HepG2 (cell line): ENCODE measurements at regions not wholly inside any gene's neighbourhood (a gene's known extent, or its start where the extent isn't known, plus 50 kb on each side); places are given as distances from the start of the nearest gene placed in this dataset.
A peak's percentile ranks its signal among the peaks of the same experiment; 100 is the strongest.

ENCODE experiments used
- FOXK1 ChIP-seq: sonication (generic); formaldehyde crosslinking; IDR thresholded peaks from 2 replicates; pipeline ENCODE4 v1.4.0; 2020; ENCODE audit warnings: low read depth, missing genetic modification reagents, borderline replicate concordance
- GLI4 ChIP-seq: sonication (generic); formaldehyde crosslinking; IDR thresholded peaks from 2 replicates; pipeline ENCODE4 v1.5.1; 2020; ENCODE audit warnings: missing genetic modification reagents, mild to moderate bottlenecking, moderate library complexity, borderline replicate concordance
- REXO4 ChIP-seq: sonication (generic); formaldehyde crosslinking; IDR thresholded peaks from 2 replicates; pipeline ENCODE4 v1.8.0; 2022; ENCODE audit warnings: missing genetic modification reagents, mild to moderate bottlenecking, borderline replicate concordance
- SRF ChIP-seq: IDR thresholded peaks from 2 replicates; pipeline ENCODE4 v1.6.1; 2011; ENCODE audit warnings: mild to moderate bottlenecking, low read depth, low read length, moderate library complexity
- TGIF2 ChIP-seq: IDR thresholded peaks from 2 replicates; pipeline ENCODE4 v1.6.1; 2016; ENCODE audit warnings: control low read depth, missing compliant biosample characterization
- ZFP1 ChIP-seq: IDR thresholded peaks from 2 replicates; pipeline ENCODE4 v1.6.1; 2016
- ZNF260 ChIP-seq: sonication (generic); formaldehyde crosslinking; IDR thresholded peaks from 2 replicates; pipeline ENCODE4 v1.4.0; 2020; ENCODE audit warnings: missing genetic modification reagents, low read depth, mild to moderate bottlenecking, borderline replicate concordance
- ZNF335 ChIP-seq: sonication (generic); formaldehyde crosslinking; IDR thresholded peaks from 2 replicates; pipeline ENCODE4 v1.4.0; 2020; ENCODE audit warnings: missing genetic modification reagents
- ZNF451 ChIP-seq: sonication (generic); formaldehyde crosslinking; IDR thresholded peaks from 2 replicates; pipeline ENCODE4 v1.5.0; 2020; ENCODE audit warnings: mild to moderate bottlenecking, missing genetic modification reagents
- ZNF652 ChIP-seq: IDR thresholded peaks from 2 replicates; pipeline ENCODE4 v1.6.1; 2016; ENCODE audit warnings: low read depth, borderline replicate concordance
- ZSCAN31 ChIP-seq: sonication (generic); formaldehyde crosslinking; IDR thresholded peaks from 2 replicates; pipeline ENCODE4 v1.5.0; 2020; ENCODE audit warnings: low read depth, mild to moderate bottlenecking, missing genetic modification reagents
- TF ChIP-seq, protein P1 (sequence below): sonication (generic); formaldehyde crosslinking; IDR thresholded peaks from 2 replicates; pipeline ENCODE4 v1.5.0; 2020; ENCODE audit warnings: mild to moderate bottlenecking, missing genetic modification reagents
- TF ChIP-seq, protein P2 (sequence below): IDR thresholded peaks from 2 replicates; pipeline ENCODE4 v1.6.1; 2012; ENCODE audit warnings: low read depth, low read length, improper control_type of control experiment
- TF ChIP-seq, protein P3 (sequence below): sonication (generic); formaldehyde crosslinking; IDR thresholded peaks from 2 replicates; pipeline ENCODE4 v1.4.0; 2020; ENCODE audit warnings: missing genetic modification reagents
- TF ChIP-seq, protein P4 (sequence below): IDR thresholded peaks from 2 replicates; pipeline ENCODE4 v1.4.0; 2020; ENCODE audit warnings: mild to moderate bottlenecking, missing genetic modification reagents
- TF ChIP-seq, protein P5 (sequence below): sonication (generic); formaldehyde crosslinking; IDR thresholded peaks from 2 replicates; pipeline ENCODE4 v1.8.0; 2023; ENCODE audit warnings: mild to moderate bottlenecking, missing genetic modification reagents
- TF ChIP-seq, protein P6 (sequence below): IDR thresholded peaks from 2 replicates; pipeline ENCODE4 v1.6.1; 2016; ENCODE audit warnings: low read depth, borderline replicate concordance

DNA sequence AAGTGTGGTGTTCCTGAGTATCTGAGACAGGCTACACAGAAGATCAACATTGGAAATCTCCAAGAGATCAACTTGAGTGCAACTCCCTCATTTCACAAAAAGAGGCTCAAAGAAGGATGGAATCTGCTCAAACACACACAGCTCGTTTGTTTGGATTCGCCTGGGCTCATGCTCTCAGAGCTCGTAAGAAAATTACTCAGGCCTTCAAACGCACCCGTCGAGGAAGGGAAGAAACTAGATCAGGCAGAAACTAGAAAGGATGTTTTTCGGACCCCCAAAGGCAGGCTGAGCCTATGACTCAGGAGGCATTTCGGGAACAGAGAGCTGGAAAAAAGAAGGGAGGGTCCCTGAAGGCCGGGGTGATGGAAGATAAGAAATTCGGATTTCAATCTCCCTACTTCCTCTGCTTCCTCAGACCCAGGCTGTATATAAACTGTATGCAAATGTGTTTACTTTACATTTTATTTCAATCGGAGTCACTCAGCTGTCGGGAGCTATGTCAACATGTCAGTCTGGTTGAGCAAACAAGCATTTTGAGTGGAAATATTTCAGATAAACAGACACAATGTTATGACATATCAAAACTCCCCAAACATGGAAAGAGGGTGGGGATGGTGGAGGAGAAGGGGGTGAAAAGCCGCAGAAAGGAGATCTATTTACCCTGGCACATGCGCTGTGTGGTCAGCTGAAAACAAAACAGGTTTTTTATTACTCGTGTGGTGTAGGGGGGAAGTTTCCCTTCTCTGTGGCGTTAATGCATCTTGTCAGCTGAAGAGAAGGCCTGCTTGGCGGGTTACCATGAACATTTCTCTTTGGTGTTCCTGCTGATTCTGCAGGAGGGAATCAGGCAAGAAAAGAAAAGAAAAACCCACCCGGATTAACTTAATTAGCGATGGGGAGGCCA is 129.1 kb upstream of the TBX3 start (continued):
- TF ChIP-seq, protein P1, sequence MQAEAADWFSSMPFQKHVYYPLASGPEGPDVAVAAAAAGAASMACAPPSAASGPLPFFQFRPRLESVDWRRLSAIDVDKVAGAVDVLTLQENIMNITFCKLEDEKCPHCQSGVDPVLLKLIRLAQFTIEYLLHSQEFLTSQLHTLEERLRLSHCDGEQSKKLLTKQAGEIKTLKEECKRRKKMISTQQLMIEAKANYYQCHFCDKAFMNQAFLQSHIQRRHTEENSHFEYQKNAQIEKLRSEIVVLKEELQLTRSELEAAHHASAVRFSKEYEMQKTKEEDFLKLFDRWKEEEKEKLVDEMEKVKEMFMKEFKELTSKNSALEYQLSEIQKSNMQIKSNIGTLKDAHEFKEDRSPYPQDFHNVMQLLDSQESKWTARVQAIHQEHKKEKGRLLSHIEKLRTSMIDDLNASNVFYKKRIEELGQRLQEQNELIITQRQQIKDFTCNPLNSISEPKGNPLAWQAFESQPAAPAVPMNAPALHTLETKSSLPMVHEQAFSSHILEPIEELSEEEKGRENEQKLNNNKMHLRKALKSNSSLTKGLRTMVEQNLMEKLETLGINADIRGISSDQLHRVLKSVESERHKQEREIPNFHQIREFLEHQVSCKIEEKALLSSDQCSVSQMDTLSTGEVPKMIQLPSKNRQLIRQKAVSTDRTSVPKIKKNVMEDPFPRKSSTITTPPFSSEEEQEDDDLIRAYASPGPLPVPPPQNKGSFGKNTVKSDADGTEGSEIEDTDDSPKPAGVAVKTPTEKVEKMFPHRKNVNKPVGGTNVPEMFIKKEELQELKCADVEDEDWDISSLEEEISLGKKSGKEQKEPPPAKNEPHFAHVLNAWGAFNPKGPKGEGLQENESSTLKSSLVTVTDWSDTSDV (CRISPR knock-in tag) = no peak
- TF ChIP-seq, protein P2, sequence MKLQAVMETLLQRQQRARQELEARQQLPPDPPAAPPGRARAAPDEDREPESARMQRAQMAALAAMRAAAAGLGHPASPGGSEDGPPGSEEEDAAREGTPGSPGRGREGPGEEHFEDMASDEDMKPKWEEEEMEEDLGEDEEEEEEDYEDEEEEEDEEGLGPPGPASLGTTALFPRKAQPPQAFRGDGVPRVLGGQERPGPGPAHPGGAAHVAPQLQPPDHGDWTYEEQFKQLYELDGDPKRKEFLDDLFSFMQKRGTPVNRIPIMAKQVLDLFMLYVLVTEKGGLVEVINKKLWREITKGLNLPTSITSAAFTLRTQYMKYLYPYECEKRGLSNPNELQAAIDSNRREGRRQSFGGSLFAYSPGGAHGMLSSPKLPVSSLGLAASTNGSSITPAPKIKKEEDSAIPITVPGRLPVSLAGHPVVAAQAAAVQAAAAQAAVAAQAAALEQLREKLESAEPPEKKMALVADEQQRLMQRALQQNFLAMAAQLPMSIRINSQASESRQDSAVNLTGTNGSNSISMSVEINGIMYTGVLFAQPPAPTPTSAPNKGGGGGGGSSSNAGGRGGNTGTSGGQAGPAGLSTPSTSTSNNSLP = peak; percentile 76
- TF ChIP-seq TGIF2 (no peak), ZNF260 (no peak), GLI4 (CRISPR knock-in tag) (no peak), ZNF335 (no peak), REXO4 (CRISPR knock-in tag) (no peak), ZNF652 (CRISPR knock-in tag) (no peak), ZNF451 (CRISPR knock-in tag) (no peak), SRF (0 out of 2 replicates have a peak, but pooled peaks have one; percentile 5), FOXK1 (CRISPR knock-in tag) (0 out of 2 replicates have a peak, but pooled peaks have one; percentile 24), ZSCAN31 (CRISPR knock-in tag) (0 out of 2 replicates have a peak, but pooled peaks have one; percentile 47), ZFP1 (CRISPR knock-in tag) (no peak)
- TF ChIP-seq, protein P3, sequence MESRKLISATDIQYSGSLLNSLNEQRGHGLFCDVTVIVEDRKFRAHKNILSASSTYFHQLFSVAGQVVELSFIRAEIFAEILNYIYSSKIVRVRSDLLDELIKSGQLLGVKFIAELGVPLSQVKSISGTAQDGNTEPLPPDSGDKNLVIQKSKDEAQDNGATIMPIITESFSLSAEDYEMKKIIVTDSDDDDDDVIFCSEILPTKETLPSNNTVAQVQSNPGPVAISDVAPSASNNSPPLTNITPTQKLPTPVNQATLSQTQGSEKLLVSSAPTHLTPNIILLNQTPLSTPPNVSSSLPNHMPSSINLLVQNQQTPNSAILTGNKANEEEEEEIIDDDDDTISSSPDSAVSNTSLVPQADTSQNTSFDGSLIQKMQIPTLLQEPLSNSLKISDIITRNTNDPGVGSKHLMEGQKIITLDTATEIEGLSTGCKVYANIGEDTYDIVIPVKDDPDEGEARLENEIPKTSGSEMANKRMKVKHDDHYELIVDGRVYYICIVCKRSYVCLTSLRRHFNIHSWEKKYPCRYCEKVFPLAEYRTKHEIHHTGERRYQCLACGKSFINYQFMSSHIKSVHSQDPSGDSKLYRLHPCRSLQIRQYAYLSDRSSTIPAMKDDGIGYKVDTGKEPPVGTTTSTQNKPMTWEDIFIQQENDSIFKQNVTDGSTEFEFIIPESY (CRISPR knock-in tag) = no peak
- TF ChIP-seq, protein P4, sequence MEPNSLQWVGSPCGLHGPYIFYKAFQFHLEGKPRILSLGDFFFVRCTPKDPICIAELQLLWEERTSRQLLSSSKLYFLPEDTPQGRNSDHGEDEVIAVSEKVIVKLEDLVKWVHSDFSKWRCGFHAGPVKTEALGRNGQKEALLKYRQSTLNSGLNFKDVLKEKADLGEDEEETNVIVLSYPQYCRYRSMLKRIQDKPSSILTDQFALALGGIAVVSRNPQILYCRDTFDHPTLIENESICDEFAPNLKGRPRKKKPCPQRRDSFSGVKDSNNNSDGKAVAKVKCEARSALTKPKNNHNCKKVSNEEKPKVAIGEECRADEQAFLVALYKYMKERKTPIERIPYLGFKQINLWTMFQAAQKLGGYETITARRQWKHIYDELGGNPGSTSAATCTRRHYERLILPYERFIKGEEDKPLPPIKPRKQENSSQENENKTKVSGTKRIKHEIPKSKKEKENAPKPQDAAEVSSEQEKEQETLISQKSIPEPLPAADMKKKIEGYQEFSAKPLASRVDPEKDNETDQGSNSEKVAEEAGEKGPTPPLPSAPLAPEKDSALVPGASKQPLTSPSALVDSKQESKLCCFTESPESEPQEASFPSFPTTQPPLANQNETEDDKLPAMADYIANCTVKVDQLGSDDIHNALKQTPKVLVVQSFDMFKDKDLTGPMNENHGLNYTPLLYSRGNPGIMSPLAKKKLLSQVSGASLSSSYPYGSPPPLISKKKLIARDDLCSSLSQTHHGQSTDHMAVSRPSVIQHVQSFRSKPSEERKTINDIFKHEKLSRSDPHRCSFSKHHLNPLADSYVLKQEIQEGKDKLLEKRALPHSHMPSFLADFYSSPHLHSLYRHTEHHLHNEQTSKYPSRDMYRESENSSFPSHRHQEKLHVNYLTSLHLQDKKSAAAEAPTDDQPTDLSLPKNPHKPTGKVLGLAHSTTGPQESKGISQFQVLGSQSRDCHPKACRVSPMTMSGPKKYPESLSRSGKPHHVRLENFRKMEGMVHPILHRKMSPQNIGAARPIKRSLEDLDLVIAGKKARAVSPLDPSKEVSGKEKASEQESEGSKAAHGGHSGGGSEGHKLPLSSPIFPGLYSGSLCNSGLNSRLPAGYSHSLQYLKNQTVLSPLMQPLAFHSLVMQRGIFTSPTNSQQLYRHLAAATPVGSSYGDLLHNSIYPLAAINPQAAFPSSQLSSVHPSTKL (CRISPR knock-in tag) = peak; percentile 41; the same call in 1 of the 2 replicates
- TF ChIP-seq, protein P5, sequence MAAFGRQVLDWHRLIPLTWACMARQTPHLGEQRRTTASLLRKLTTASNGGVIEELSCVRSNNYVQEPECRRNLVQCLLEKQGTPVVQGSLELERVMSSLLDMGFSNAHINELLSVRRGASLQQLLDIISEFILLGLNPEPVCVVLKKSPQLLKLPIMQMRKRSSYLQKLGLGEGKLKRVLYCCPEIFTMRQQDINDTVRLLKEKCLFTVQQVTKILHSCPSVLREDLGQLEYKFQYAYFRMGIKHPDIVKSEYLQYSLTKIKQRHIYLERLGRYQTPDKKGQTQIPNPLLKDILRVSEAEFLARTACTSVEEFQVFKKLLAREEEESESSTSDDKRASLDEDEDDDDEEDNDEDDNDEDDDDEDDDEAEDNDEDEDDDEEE (CRISPR knock-in tag) = no peak
- TF ChIP-seq, protein P6, sequence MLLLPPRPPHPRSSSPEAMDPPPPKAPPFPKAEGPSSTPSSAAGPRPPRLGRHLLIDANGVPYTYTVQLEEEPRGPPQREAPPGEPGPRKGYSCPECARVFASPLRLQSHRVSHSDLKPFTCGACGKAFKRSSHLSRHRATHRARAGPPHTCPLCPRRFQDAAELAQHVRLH (CRISPR knock-in tag) = no peak
